ENCODE measurements at regions not wholly inside any gene's neighbourhood (a gene's known extent, or its start where the extent isn't known, plus 50 kb on each side); places are given as distances from the start of the nearest gene placed in this dataset.

DNA sequence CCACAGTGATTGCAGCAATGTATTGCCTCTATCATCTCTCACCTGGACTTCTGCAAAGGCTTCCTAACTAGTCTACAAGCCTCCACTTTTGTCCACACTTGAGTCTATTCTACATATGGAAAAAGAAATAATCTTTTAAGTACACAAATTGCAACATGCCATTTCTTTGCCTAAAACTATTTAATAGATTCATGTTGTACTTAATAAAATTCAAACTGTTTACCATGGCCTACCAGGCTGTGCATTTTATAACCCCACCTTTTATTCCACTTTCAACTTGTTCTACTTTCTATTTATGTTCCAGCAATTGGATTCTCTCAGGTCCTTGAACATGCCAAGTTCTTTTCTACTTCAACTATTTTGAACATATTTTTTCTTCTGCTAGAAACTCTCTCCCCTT is 128.7 kb downstream of the GPR85 start:
- TF ChIP-seq EZH2 (IDR thresholded peaks at IDR 0.05; ENCODE audit: borderline replicate concordance, low read depth, low read length, poor library complexity, severe bottlenecking) (no peak), CTCF (conservative IDR thresholded peaks at IDR 0.05; ENCODE audit: low read depth, low read length) (no peak)

Measured in A673 (cell line).